ENCODE measurements at regions not wholly inside any gene's neighbourhood (a gene's known extent, or its start where the extent isn't known, plus 50 kb on each side); places are given as distances from the start of the nearest gene placed in this dataset.

DNA sequence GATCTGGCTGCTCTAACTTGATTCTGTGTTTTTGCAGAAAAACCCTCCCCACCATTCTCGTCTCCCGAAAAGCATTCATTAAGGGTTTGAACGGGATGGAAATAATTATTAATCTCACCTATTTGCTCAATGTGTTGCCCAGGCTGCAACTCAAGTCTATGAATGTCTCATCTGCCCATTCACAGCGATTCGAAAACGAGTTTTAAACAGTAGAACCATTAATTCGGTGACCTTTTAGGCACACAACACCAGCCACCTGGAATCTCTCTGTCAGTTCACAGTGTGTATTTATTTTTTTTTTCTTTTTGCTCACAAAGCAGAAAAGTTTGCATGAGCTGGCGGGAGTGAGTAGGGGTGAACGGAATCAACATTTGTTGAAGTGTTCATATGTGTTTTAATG, 764.7 kb upstream of the TPTE start:
- TF ChIP-seq, protein P1, sequence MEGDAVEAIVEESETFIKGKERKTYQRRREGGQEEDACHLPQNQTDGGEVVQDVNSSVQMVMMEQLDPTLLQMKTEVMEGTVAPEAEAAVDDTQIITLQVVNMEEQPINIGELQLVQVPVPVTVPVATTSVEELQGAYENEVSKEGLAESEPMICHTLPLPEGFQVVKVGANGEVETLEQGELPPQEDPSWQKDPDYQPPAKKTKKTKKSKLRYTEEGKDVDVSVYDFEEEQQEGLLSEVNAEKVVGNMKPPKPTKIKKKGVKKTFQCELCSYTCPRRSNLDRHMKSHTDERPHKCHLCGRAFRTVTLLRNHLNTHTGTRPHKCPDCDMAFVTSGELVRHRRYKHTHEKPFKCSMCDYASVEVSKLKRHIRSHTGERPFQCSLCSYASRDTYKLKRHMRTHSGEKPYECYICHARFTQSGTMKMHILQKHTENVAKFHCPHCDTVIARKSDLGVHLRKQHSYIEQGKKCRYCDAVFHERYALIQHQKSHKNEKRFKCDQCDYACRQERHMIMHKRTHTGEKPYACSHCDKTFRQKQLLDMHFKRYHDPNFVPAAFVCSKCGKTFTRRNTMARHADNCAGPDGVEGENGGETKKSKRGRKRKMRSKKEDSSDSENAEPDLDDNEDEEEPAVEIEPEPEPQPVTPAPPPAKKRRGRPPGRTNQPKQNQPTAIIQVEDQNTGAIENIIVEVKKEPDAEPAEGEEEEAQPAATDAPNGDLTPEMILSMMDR (IDR thresholded peaks at IDR 0.05) = no peak
- TF ChIP-seq, protein P2, sequence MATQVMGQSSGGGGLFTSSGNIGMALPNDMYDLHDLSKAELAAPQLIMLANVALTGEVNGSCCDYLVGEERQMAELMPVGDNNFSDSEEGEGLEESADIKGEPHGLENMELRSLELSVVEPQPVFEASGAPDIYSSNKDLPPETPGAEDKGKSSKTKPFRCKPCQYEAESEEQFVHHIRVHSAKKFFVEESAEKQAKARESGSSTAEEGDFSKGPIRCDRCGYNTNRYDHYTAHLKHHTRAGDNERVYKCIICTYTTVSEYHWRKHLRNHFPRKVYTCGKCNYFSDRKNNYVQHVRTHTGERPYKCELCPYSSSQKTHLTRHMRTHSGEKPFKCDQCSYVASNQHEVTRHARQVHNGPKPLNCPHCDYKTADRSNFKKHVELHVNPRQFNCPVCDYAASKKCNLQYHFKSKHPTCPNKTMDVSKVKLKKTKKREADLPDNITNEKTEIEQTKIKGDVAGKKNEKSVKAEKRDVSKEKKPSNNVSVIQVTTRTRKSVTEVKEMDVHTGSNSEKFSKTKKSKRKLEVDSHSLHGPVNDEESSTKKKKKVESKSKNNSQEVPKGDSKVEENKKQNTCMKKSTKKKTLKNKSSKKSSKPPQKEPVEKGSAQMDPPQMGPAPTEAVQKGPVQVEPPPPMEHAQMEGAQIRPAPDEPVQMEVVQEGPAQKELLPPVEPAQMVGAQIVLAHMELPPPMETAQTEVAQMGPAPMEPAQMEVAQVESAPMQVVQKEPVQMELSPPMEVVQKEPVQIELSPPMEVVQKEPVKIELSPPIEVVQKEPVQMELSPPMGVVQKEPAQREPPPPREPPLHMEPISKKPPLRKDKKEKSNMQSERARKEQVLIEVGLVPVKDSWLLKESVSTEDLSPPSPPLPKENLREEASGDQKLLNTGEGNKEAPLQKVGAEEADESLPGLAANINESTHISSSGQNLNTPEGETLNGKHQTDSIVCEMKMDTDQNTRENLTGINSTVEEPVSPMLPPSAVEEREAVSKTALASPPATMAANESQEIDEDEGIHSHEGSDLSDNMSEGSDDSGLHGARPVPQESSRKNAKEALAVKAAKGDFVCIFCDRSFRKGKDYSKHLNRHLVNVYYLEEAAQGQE (IDR thresholded peaks at IDR 0.05) = no peak
- TF ChIP-seq POLR2A (IDR thresholded peaks at IDR 0.05; ENCODE audit: low read length) = no peak
- TF ChIP-seq EP300 (IDR thresholded peaks at IDR 0.05) = no peak
- no peak for TF ChIP-seq ZNF302 (CRISPR knock-in tag; IDR thresholded peaks at IDR 0.05)
- TF ChIP-seq, protein P3, sequence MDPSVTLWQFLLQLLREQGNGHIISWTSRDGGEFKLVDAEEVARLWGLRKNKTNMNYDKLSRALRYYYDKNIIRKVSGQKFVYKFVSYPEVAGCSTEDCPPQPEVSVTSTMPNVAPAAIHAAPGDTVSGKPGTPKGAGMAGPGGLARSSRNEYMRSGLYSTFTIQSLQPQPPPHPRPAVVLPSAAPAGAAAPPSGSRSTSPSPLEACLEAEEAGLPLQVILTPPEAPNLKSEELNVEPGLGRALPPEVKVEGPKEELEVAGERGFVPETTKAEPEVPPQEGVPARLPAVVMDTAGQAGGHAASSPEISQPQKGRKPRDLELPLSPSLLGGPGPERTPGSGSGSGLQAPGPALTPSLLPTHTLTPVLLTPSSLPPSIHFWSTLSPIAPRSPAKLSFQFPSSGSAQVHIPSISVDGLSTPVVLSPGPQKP (IDR thresholded peaks at IDR 0.05; ENCODE audit: low read depth, low read length) = no peak
- TF ChIP-seq MAZ (IDR thresholded peaks at IDR 0.05; ENCODE audit: borderline replicate concordance, low read depth, low read length) = no peak
- no peak for TF ChIP-seq SMC3 (IDR thresholded peaks at IDR 0.05)
